OCI-LY3 (cell line): ENCODE measurements at regions not wholly inside any gene's neighbourhood (a gene's known extent, or its start where the extent isn't known, plus 50 kb on each side); places are given as distances from the start of the nearest gene placed in this dataset.

Experiments
- H2AFZ ChIP-seq: fragments of 200-600, 300-600 bp; shearing (Covaris generic); 2 replicates; pipeline ENCODE4 v1.6.0; 2014; ENCODE audit warnings: antibody characterized with exemption, low read depth, low read length
- H3K27ac ChIP-seq: fragments of 200-600, 300-600 bp; sonication (generic); 2 replicates; pipeline ENCODE4 v1.5.1; 2014; ENCODE audit warnings: mild to moderate bottlenecking, low read length, moderate library complexity, mixed read lengths
- H3K27me3 ChIP-seq: fragments of 200-600, 300-600 bp; sonication (generic); 2 replicates; pipeline ENCODE4 v1.6.1; 2014; ENCODE audit warnings: low read depth, low read length, mixed read lengths
- H3K36me3 ChIP-seq: fragments of 200-600, 300-600 bp; sonication (generic); replicated peaks from 2 replicates; pipeline ENCODE3; 2014; ENCODE audit warnings: low read depth, low read length, mixed read lengths
- H3K4me1 ChIP-seq: fragments of 300-600, 200-600 bp; sonication (generic); 2 replicates; pipeline ENCODE4 v1.6.1; 2014; ENCODE audit warnings: low read length, mixed read lengths
- H3K4me2 ChIP-seq: fragments of 200-600, 300-600 bp; sonication (generic); 2 replicates; pipeline ENCODE4 v1.6.1; 2014; ENCODE audit warnings: low read length, mixed read lengths
- H3K4me3 ChIP-seq: fragments of 300-600, 200-600 bp; sonication (generic); 2 replicates; pipeline ENCODE4 v1.5.1; 2014; ENCODE audit warnings: antibody characterized with exemption, mild to moderate bottlenecking, low read length, moderate library complexity
- H3K79me2 ChIP-seq: fragments of 300-600, 200-600 bp; shearing (Covaris generic); 2 replicates; pipeline ENCODE4 v1.6.1; 2014; ENCODE audit warnings: mild to moderate bottlenecking, low read length, mixed read lengths
- H3K9ac ChIP-seq: fragments of 300-600, 200-600 bp; shearing (Covaris generic); 2 replicates; pipeline ENCODE4 v1.6.0; 2014; ENCODE audit warnings: mild to moderate bottlenecking, low read length, moderate library complexity
- H3K9me3 ChIP-seq: fragments of 200-600, 300-600 bp; shearing (Covaris generic); 2 replicates; pipeline ENCODE4 v1.6.1; 2014; ENCODE audit warnings: low read length, mixed read lengths; ENCODE audit not compliant: insufficient read depth
- H4K20me1 ChIP-seq: fragments of 200-600, 300-600 bp; sonication (generic); 2 replicates; pipeline ENCODE4 v1.6.1; 2016; ENCODE audit warnings: low read length, mixed read lengths; ENCODE audit not compliant: insufficient read depth
- EZH2phosphoT487 ChIP-seq: fragments of 200-600 bp; shearing (Covaris generic); IDR thresholded peaks from 2 replicates; pipeline ENCODE4 v1.6.1; 2018; ENCODE audit warnings: antibody characterized with exemption, mixed run types, low read depth
- TF ChIP-seq, protein P1 (sequence below): fragments of 200-600, 300-600 bp; sonication (generic); IDR thresholded peaks from 2 replicates; pipeline ENCODE4 v1.5.1; 2014; ENCODE audit warnings: antibody characterized with exemption, low read length, low read depth

DNA sequence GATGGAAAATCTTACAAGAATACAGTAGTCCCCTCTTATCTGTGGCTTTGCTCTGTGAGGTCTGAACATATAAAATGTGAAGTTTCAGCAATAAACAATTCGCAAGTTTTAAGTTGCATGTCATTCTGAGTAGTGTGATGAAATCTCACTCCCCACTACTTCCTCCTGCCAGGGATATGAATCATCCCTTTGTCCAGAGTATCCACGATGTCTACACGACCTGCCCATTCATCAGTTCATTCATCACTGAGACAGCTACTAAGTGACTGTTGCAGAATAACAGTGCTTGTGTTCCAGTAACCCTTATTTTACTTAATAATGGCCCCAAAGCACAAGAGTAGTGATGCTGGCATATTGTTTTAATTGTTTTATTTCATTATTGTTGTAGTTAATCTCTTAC lies 489.2 kb upstream of the UBE2E2 start:
- Histone ChIP-seq H3K36me3 (no peaks in the 10 kb centered on the region), H3K4me3 (no peak overlapping the region), H3K79me2 (no peaks in the 10 kb centered on the region), H3K27me3 (no peaks in the 10 kb centered on the region), H2AFZ (no peak overlapping the region), H4K20me1 (no peaks in the 10 kb centered on the region), H3K9me3 (no peaks in the 10 kb centered on the region), H3K9ac (no peak overlapping the region), H3K4me1 (no peaks in the 10 kb centered on the region), H3K4me2 (no peak overlapping the region), H3K27ac (no peak overlapping the region)
- no peak for TF ChIP-seq EZH2phosphoT487
- TF ChIP-seq, protein P1, sequence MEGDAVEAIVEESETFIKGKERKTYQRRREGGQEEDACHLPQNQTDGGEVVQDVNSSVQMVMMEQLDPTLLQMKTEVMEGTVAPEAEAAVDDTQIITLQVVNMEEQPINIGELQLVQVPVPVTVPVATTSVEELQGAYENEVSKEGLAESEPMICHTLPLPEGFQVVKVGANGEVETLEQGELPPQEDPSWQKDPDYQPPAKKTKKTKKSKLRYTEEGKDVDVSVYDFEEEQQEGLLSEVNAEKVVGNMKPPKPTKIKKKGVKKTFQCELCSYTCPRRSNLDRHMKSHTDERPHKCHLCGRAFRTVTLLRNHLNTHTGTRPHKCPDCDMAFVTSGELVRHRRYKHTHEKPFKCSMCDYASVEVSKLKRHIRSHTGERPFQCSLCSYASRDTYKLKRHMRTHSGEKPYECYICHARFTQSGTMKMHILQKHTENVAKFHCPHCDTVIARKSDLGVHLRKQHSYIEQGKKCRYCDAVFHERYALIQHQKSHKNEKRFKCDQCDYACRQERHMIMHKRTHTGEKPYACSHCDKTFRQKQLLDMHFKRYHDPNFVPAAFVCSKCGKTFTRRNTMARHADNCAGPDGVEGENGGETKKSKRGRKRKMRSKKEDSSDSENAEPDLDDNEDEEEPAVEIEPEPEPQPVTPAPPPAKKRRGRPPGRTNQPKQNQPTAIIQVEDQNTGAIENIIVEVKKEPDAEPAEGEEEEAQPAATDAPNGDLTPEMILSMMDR, result no peak

DNA sequence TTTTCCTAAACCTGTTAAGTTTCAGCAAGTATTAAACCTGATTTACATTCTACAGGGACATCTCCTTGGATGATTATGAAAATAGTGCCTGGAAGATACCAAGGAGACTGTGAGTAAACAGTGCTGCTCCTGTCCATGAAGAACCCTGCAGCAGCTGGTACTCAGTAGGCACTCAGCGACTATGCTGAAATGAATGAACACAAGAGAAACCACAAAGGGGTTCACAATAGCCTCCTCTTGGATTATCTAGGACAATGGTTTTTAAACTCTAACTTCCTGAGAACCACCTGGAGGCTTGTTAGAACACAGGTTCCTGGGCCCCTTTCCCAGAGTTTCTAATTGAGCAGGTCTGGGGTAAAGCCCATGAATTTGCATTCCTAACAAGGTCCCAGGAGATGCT lies 488.4 kb upstream of the UBE2E2 start:
- no peak overlapping the region for H2AFZ ChIP-seq
- H3K4me2 ChIP-seq, result no peak overlapping the region
- no peaks in the 10 kb centered on the region for H4K20me1 ChIP-seq
- H3K4me3 ChIP-seq, result no peak overlapping the region
- no peaks in the 10 kb centered on the region for H3K4me1 ChIP-seq
- no peaks in the 10 kb centered on the region for H3K9me3 ChIP-seq
- no peaks in the 10 kb centered on the region for H3K36me3 ChIP-seq
- H3K27me3 ChIP-seq, result no peaks in the 10 kb centered on the region
- no peaks in the 10 kb centered on the region for H3K79me2 ChIP-seq
- no peak overlapping the region for H3K9ac ChIP-seq
- no peak overlapping the region for H3K27ac ChIP-seq
- TF ChIP-seq EZH2phosphoT487, result no peak
- TF ChIP-seq, protein P1, result no peak

DNA sequence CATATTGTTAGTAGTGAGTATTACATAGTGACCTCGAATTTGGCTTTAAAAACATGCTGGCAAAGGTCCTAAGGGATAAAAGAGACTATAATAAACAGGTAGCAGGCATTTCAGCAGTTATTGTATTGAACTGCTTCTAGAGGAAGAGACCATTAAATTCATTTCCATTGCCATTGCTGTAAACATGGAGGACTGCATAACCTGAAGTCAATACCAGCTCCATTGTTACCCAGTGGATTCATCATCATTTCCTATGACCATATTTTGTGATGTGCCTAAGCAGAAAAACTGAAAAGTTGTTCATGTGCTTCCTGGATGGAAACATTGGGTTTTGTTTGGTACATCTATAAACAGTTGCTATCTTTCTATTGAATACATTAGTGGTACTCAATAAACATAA lies 482.5 kb upstream of the UBE2E2 start:
- Histone ChIP-seq H3K79me2 (no peaks in the 10 kb centered on the region), H3K4me2 (no peak overlapping the region), H3K36me3 (no peaks in the 10 kb centered on the region), H4K20me1 (no peaks in the 10 kb centered on the region), H3K9me3 (no peaks in the 10 kb centered on the region), H3K27me3 (no peaks in the 10 kb centered on the region), H3K4me1 (no peaks in the 10 kb centered on the region), H2AFZ (no peak overlapping the region), H3K27ac (no peak overlapping the region), H3K4me3 (no peak overlapping the region), H3K9ac (no peak overlapping the region)
- TF ChIP-seq, protein P1, result no peak
- no peak for TF ChIP-seq EZH2phosphoT487

DNA sequence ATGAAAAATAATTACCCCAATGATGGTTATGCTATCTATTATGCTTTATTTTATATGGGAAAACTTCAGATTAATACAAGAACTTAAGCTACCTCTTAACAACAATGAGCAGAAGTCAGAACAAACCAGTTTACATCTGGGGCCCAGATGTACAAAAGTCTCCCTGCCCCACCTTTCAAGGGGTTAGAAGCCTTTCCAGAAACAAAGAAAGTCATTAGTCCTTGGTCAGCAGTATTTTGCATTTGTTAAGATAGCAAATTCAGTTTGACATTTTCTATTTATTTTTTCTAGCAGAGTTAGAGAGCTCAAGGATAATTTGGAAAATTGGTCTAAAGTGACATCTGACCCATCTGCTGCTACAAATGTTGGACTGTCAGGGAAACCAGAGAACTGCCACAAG lies 478.7 kb upstream of the UBE2E2 start:
- no peak overlapping the region for H2AFZ ChIP-seq
- H3K27me3 ChIP-seq, result peaks cover 11% of the 10 kb centered on the region; the same call in 1 of the 2 replicates
- H3K4me3 ChIP-seq, result no peak overlapping the region
- no peak for TF ChIP-seq EZH2phosphoT487
- TF ChIP-seq, protein P1, result no peak
- no peaks in the 10 kb centered on the region for H3K36me3 ChIP-seq
- H4K20me1 ChIP-seq, result no peaks in the 10 kb centered on the region
- H3K9ac ChIP-seq, result no peak overlapping the region
- H3K4me2 ChIP-seq, result no peak overlapping the region
- H3K4me1 ChIP-seq, result no peaks in the 10 kb centered on the region
- no peak overlapping the region for H3K27ac ChIP-seq
- no peaks in the 10 kb centered on the region for H3K79me2 ChIP-seq
- H3K9me3 ChIP-seq, result no peaks in the 10 kb centered on the region
